ENCODE measurements at regions not wholly inside any gene's neighbourhood (a gene's known extent, or its start where the extent isn't known, plus 50 kb on each side); places are given as distances from the start of the nearest gene placed in this dataset.
A peak's percentile ranks its signal among the peaks of the same experiment; 100 is the strongest.

- Histone ChIP-seq H3K4me3 (no peak overlapping the region), H3K4me1 (ENCODE audit: low read depth) (no peaks in the 10 kb centered on the region), H3K9me3 (no peaks in the 10 kb centered on the region), H3K36me3 (ENCODE audit: low read depth) (no peaks in the 10 kb centered on the region)
- ATAC-seq, result peak; percentile 19
- intact Hi-C loops (cut with DNase I, micrococcal nuclease), result no loop called here
- no peak for DNase-seq
- TF ChIP-seq CTCF (IDR thresholded peaks at IDR 0.05), result no peak
Observed at GRCh38 chr2:41847744-41848441, 199.9 kb upstream of the PKDCC start.

DNA sequence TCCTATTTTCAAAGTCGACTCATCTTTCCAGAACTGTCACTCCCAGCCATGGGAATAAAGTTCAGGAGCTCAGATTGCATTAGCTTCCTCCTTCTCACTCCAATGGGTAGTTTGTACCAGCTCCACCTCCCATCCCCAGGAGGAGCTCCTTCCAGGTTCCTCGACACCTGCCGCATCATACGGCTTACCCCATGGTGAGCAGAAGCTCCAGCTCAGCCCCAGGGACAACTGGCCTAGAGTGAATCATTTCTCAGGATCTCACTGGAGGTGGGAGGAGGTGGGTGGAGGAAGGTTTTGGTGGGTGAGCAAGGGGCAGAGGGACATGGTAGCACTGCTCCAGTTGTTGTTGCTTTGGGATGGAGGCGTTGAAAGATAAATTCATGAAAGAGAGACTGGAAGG is 196.3 kb upstream of the PKDCC start:
- TF ChIP-seq CTCF (IDR thresholded peaks at IDR 0.05), result no peak
- Histone ChIP-seq H3K4me3 (no peak overlapping the region), H3K9me3 (no peaks in the 10 kb centered on the region), H3K4me1 (ENCODE audit: low read depth) (no peaks in the 10 kb centered on the region), H3K36me3 (ENCODE audit: low read depth) (no peaks in the 10 kb centered on the region)
- DNase-seq (no peak), ATAC-seq (peak; percentile 45)
- intact Hi-C loops (cut with DNase I, micrococcal nuclease), result loop anchor here (5.0 kb wide), 1 partner anchor 236 kb away; no protein-coding TSS in a partner anchor

DNA sequence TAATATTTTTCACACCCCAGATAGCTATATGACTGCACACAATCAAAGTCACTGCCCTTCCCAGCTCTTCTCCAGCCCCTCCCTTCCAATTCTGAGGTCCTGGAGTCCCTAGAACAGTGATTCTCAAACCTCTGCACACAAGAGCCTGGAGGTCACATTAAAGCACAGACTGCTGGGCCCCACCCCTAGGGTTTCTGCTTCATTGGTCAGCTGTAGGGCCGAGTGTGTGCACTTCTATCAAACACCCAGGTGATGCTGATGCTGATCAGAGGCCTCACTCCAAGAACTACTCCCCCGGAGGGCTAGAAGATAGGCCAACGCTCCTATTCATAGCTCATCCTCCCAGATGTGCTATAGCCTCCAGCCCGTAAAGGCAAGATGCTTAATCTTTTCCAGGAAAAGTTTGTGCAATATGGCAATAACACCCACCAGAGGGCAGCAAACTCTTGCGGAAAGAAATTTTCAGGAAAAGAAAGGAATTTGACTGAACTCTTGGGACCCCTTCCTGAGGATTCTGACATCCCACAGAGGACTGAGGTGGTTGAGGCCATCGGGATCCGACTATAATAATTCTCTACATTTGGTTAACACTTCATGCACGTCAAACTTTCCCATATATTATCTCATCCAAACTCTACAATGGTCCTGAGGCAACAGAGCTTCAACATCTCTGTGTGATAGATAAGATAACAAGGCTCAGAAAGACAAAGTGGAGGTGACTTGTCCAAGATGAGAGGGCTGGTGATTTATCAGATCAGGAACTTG is 194.2 kb upstream of the PKDCC start:
- intact Hi-C loops (cut with DNase I, micrococcal nuclease), result loop anchor here (5.0 kb wide), 1 partner anchor 234 kb away; no protein-coding TSS in a partner anchor
- DNase-seq (peak in 1 of 3 donors; percentile 79), ATAC-seq (peak; percentile 53)
- Histone ChIP-seq H3K4me3 (no peak overlapping the region), H3K4me1 (ENCODE audit: low read depth) (no peaks in the 10 kb centered on the region), H3K9me3 (no peaks in the 10 kb centered on the region), H3K36me3 (ENCODE audit: low read depth) (no peaks in the 10 kb centered on the region)
- peak; percentile 42 for TF ChIP-seq CTCF (IDR thresholded peaks at IDR 0.05)

GRCh38 chr2:41854227-41854626 is 193.6 kb upstream of the PKDCC start:
- TF ChIP-seq CTCF (IDR thresholded peaks at IDR 0.05), result no peak
- no peak for DNase-seq
- Histone ChIP-seq H3K4me1 (ENCODE audit: low read depth) (peaks cover 2% of the 10 kb centered on the region), H3K36me3 (ENCODE audit: low read depth) (no peaks in the 10 kb centered on the region), H3K4me3 (no peak overlapping the region), H3K9me3 (no peaks in the 10 kb centered on the region)
- no peak for ATAC-seq
- intact Hi-C loops (cut with DNase I, micrococcal nuclease), result loop anchor here (5.0 kb wide), 1 partner anchor 233 kb away; no protein-coding TSS in a partner anchor

- Histone ChIP-seq H3K36me3 (ENCODE audit: low read depth) (no peaks in the 10 kb centered on the region), H3K9me3 (no peaks in the 10 kb centered on the region), H3K4me3 (no peak overlapping the region), H3K4me1 (ENCODE audit: low read depth) (peaks cover 5% of the 10 kb centered on the region)
- no peak for DNase-seq
- no peak for ATAC-seq
- intact Hi-C loops (cut with DNase I, micrococcal nuclease), result no loop called here
- TF ChIP-seq CTCF (IDR thresholded peaks at IDR 0.05), result no peak
Observed at GRCh38 chr2:41856946-41857345, 190.9 kb upstream of the PKDCC start.
